ENCODE measurements at regions not wholly inside any gene's neighbourhood (a gene's known extent, or its start where the extent isn't known, plus 50 kb on each side); places are given as distances from the start of the nearest gene placed in this dataset.

GRCh38 chr16:66041907-66042306, 324.6 kb upstream of the CDH5 start:
- H3K9me3 ChIP-seq (ENCODE audit: control insufficient read depth, insufficient read depth, low read depth, low read length) = no peaks in the 10 kb centered on the region
- H4K20me1 ChIP-seq (ENCODE audit: control insufficient read depth, extremely low read depth, insufficient read depth, low read length) = no peaks in the 10 kb centered on the region

GRCh38 chr16:66039793-66040192, 326.7 kb upstream of the CDH5 start:
- Histone ChIP-seq H3K4me2 (ENCODE audit: extremely low read depth, insufficient read depth, low read length) (no peak overlapping the region), H3K27me3 (ENCODE audit: control insufficient read depth, insufficient read depth, low read length) (no peaks in the 10 kb centered on the region), H3K4me1 (ENCODE audit: control insufficient read depth, extremely low read depth, insufficient read depth, low read length) (peaks cover 5% of the 10 kb centered on the region), H3K9ac (ENCODE audit: insufficient read depth, low read length) (no peak overlapping the region), H3K27ac (ENCODE audit: insufficient read depth, low read length) (no peak overlapping the region), H3K79me2 (ENCODE audit: control insufficient read depth, insufficient read depth, low read length) (no peaks in the 10 kb centered on the region), H3K4me3 (replicated peaks in 1 of 4; ENCODE audit: control extremely low read depth in 1 of 4, insufficient read depth in 1 of 4, low read depth in 3 of 4, low read length in 4 of 4) (no peak overlapping the region), H4K20me1 (ENCODE audit: control insufficient read depth, extremely low read depth, insufficient read depth, low read length) (no peaks in the 10 kb centered on the region), H3K36me3 (ENCODE audit: control insufficient read depth, insufficient read depth, low read length) (no peaks in the 10 kb centered on the region), H2AFZ (ENCODE audit: low read length) (no peak overlapping the region), H3K9me3 (ENCODE audit: control insufficient read depth, insufficient read depth, low read depth, low read length) (no peaks in the 10 kb centered on the region)
- DNase-seq (ENCODE audit: low read depth in 2 of 2) = no peak
- TF ChIP-seq CTCF (conservative IDR thresholded peaks at IDR 0.05 in 1 of 2, IDR thresholded peaks at IDR 0.05 in 1 of 2; ENCODE audit: low read depth in 1 of 2, low read length in 2 of 2) (no peak), EZH2 (IDR thresholded peaks at IDR 0.05; ENCODE audit: low read length, missing control alignments) (no peak)

More at GRCh38 chr16:66041907-66042306, 324.6 kb upstream of the CDH5 start:
- TF ChIP-seq EZH2 (IDR thresholded peaks at IDR 0.05; ENCODE audit: low read length, missing control alignments) (no peak), CTCF (conservative IDR thresholded peaks at IDR 0.05 in 1 of 2, IDR thresholded peaks at IDR 0.05 in 1 of 2; ENCODE audit: low read depth in 1 of 2, low read length in 2 of 2) (no peak)
- H3K4me2 ChIP-seq (ENCODE audit: extremely low read depth, insufficient read depth, low read length) = no peak overlapping the region
- no peak overlapping the region for H3K9ac ChIP-seq (ENCODE audit: insufficient read depth, low read length)
- H3K4me1 ChIP-seq (ENCODE audit: control insufficient read depth, extremely low read depth, insufficient read depth, low read length) = peaks cover under 1% of the 10 kb centered on the region
- no peaks in the 10 kb centered on the region for H3K27me3 ChIP-seq (ENCODE audit: control insufficient read depth, insufficient read depth, low read length)
- no peak overlapping the region for H2AFZ ChIP-seq (ENCODE audit: low read length)
- DNase-seq (ENCODE audit: low read depth in 2 of 2) = no peak
- H3K4me3 ChIP-seq (replicated peaks in 1 of 4; ENCODE audit: control extremely low read depth in 1 of 4, insufficient read depth in 1 of 4, low read depth in 3 of 4, low read length in 4 of 4) = no peak overlapping the region
- H3K79me2 ChIP-seq (ENCODE audit: control insufficient read depth, insufficient read depth, low read length) = no peaks in the 10 kb centered on the region
- H3K27ac ChIP-seq (ENCODE audit: insufficient read depth, low read length) = no peak overlapping the region
- no peaks in the 10 kb centered on the region for H3K36me3 ChIP-seq (ENCODE audit: control insufficient read depth, insufficient read depth, low read length)

GRCh38 chr16:66036793-66037715, 329.4 kb upstream of the CDH5 start:
- H3K9ac ChIP-seq (ENCODE audit: insufficient read depth, low read length) = no peak overlapping the region
- H2AFZ ChIP-seq (ENCODE audit: low read length) = no peak overlapping the region
- H3K4me1 ChIP-seq (ENCODE audit: control insufficient read depth, extremely low read depth, insufficient read depth, low read length) = peaks cover 5% of the 10 kb centered on the region
- no peak overlapping the region for H3K27ac ChIP-seq (ENCODE audit: insufficient read depth, low read length)
- no peaks in the 10 kb centered on the region for H3K9me3 ChIP-seq (ENCODE audit: control insufficient read depth, insufficient read depth, low read depth, low read length)
- no peaks in the 10 kb centered on the region for H3K36me3 ChIP-seq (ENCODE audit: control insufficient read depth, insufficient read depth, low read length)
- TF ChIP-seq EZH2 (IDR thresholded peaks at IDR 0.05; ENCODE audit: low read length, missing control alignments) = no peak
- no peak for TF ChIP-seq CTCF (conservative IDR thresholded peaks at IDR 0.05 in 1 of 2, IDR thresholded peaks at IDR 0.05 in 1 of 2; ENCODE audit: low read depth in 1 of 2, low read length in 2 of 2)
- H4K20me1 ChIP-seq (ENCODE audit: control insufficient read depth, extremely low read depth, insufficient read depth, low read length) = no peaks in the 10 kb centered on the region
- no peaks in the 10 kb centered on the region for H3K27me3 ChIP-seq (ENCODE audit: control insufficient read depth, insufficient read depth, low read length)
- peak overlapping the region; percentile 27 for H3K4me2 ChIP-seq (ENCODE audit: extremely low read depth, insufficient read depth, low read length)
- DNase-seq (ENCODE audit: low read depth in 2 of 2) = peak; percentile 49 to 73
- H3K4me3 ChIP-seq (replicated peaks in 1 of 4; ENCODE audit: control extremely low read depth in 1 of 4, insufficient read depth in 1 of 4, low read depth in 3 of 4, low read length in 4 of 4) = no peak overlapping the region
- H3K79me2 ChIP-seq (ENCODE audit: control insufficient read depth, insufficient read depth, low read length) = no peaks in the 10 kb centered on the region
